ENCODE measurements at regions not wholly inside any gene's neighbourhood (a gene's known extent, or its start where the extent isn't known, plus 50 kb on each side); places are given as distances from the start of the nearest gene placed in this dataset.

- no TSS peak for BruUV-seq (replicated peaks)
- Mint-ChIP-seq H3K27ac (ENCODE audit: unreplicated experiment) (peak overlapping the region; percentile 43), H3K36me3 (ENCODE audit: insufficient read depth, unreplicated experiment) (peaks cover 5% of the 10 kb centered on the region), H3K4me1 (ENCODE audit: low read depth, unreplicated experiment) (peaks cover 11% of the 10 kb centered on the region), H3K4me3 (ENCODE audit: unreplicated experiment) (peak overlapping the region; percentile 17), H3K9me3 (ENCODE audit: unreplicated experiment) (no peaks in the 10 kb centered on the region), H3K27me3 (ENCODE audit: insufficient read depth, unreplicated experiment) (no peaks in the 10 kb centered on the region)
- Histone ChIP-seq H3K4me3 (ENCODE audit: low read depth, low read length) (no peak overlapping the region), H3K4me1 (peaks cover 22% of the 10 kb centered on the region), H3K27me3 (replicated peaks; ENCODE audit: control insufficient read depth, insufficient read depth, low read length) (no peaks in the 10 kb centered on the region), H3K36me3 (ENCODE audit: control insufficient read depth, insufficient read depth, low read length) (no peaks in the 10 kb centered on the region), H3K9me3 (no peaks in the 10 kb centered on the region)
- intact Hi-C loops (cut with micrococcal nuclease; ENCODE audit: unreplicated experiment), result loop anchor here (5.0 to 10.0 kb wide), 2 partner anchors 96 to 183 kb away; partner anchors contain the start of gene TGFBR2
- CTCF ChIA-PET, result interaction anchor here (1.0 to 1.1 kb wide), 2 partner anchors 95 to 182 kb away, joined by 3 to 4 read pairs; partner anchors contain the start of gene TGFBR2
- no peak for TF ChIP-seq CTCF (IDR thresholded peaks at IDR 0.05; ENCODE audit: insufficient read depth in 1 of 2, low read depth in 1 of 2, low read length in 1 of 2, severe bottlenecking in 1 of 2, unreplicated experiment in 1 of 2)
- peak; percentile 65 to 68 for DNase-seq
- POLR2A ChIA-PET, result no interaction called here
Observed at GRCh38 chr3:30511524-30512251, 94.7 kb upstream of the TGFBR2 start.

GRCh38 chr3:30512576-30512975 is 93.8 kb upstream of the TGFBR2 start:
- TF ChIP-seq CTCF (IDR thresholded peaks at IDR 0.05; ENCODE audit: insufficient read depth in 1 of 2, low read depth in 1 of 2, low read length in 1 of 2, severe bottlenecking in 1 of 2, unreplicated experiment in 1 of 2), result no peak
- ChIA-PET POLR2A (no interaction called here), CTCF (no interaction called here)
- no peak overlapping the region for H3K4me3 Mint-ChIP-seq (ENCODE audit: unreplicated experiment)
- H3K36me3 Mint-ChIP-seq (ENCODE audit: insufficient read depth, unreplicated experiment), result peaks cover 5% of the 10 kb centered on the region
- H3K9me3 Mint-ChIP-seq (ENCODE audit: unreplicated experiment), result no peaks in the 10 kb centered on the region
- Histone ChIP-seq H3K4me3 (ENCODE audit: low read depth, low read length) (no peak overlapping the region), H3K9me3 (no peaks in the 10 kb centered on the region), H3K4me1 (peaks cover 22% of the 10 kb centered on the region), H3K36me3 (ENCODE audit: control insufficient read depth, insufficient read depth, low read length) (no peaks in the 10 kb centered on the region), H3K27me3 (replicated peaks; ENCODE audit: control insufficient read depth, insufficient read depth, low read length) (no peaks in the 10 kb centered on the region)
- no TSS peak for BruUV-seq (replicated peaks)
- H3K4me1 Mint-ChIP-seq (ENCODE audit: low read depth, unreplicated experiment), result peaks cover 11% of the 10 kb centered on the region
- no peak for DNase-seq
- H3K27ac Mint-ChIP-seq (ENCODE audit: unreplicated experiment), result no peak overlapping the region
- intact Hi-C loops (cut with micrococcal nuclease; ENCODE audit: unreplicated experiment), result loop anchor here (5.0 to 10.0 kb wide), 2 partner anchors 95 to 182 kb away; partner anchors contain the start of gene TGFBR2
- no peaks in the 10 kb centered on the region for H3K27me3 Mint-ChIP-seq (ENCODE audit: insufficient read depth, unreplicated experiment)

GRCh38 chr3:30513374-30514152 is 92.8 kb upstream of the TGFBR2 start:
- BruUV-seq (replicated peaks), result no TSS peak
- Histone ChIP-seq H3K4me1 (peaks cover 22% of the 10 kb centered on the region), H3K36me3 (ENCODE audit: control insufficient read depth, insufficient read depth, low read length) (no peaks in the 10 kb centered on the region), H3K4me3 (ENCODE audit: low read depth, low read length) (no peak overlapping the region), H3K9me3 (no peaks in the 10 kb centered on the region), H3K27me3 (replicated peaks; ENCODE audit: control insufficient read depth, insufficient read depth, low read length) (no peaks in the 10 kb centered on the region)
- H3K4me1 Mint-ChIP-seq (ENCODE audit: low read depth, unreplicated experiment), result peaks cover 11% of the 10 kb centered on the region
- DNase-seq, result no peak
- no peak overlapping the region for H3K4me3 Mint-ChIP-seq (ENCODE audit: unreplicated experiment)
- no peak overlapping the region for H3K27ac Mint-ChIP-seq (ENCODE audit: unreplicated experiment)
- no peak for TF ChIP-seq CTCF (IDR thresholded peaks at IDR 0.05; ENCODE audit: insufficient read depth in 1 of 2, low read depth in 1 of 2, low read length in 1 of 2, severe bottlenecking in 1 of 2, unreplicated experiment in 1 of 2)
- ChIA-PET CTCF (no interaction called here), POLR2A (no interaction called here)
- H3K27me3 Mint-ChIP-seq (ENCODE audit: insufficient read depth, unreplicated experiment), result no peaks in the 10 kb centered on the region
- peaks cover 5% of the 10 kb centered on the region for H3K36me3 Mint-ChIP-seq (ENCODE audit: insufficient read depth, unreplicated experiment)
- intact Hi-C loops (cut with micrococcal nuclease; ENCODE audit: unreplicated experiment), result loop anchor here (5.0 to 10.0 kb wide), 2 partner anchors 94 to 181 kb away; partner anchors contain the start of gene TGFBR2
- H3K9me3 Mint-ChIP-seq (ENCODE audit: unreplicated experiment), result no peaks in the 10 kb centered on the region

Data from Caco-2 (cell line).